Ascending aorta (tissue), 2 donors: ENCODE measurements at regions not wholly inside any gene's neighbourhood (a gene's known extent, or its start where the extent isn't known, plus 50 kb on each side); places are given as distances from the start of the nearest gene placed in this dataset.

Experiments used
- DNase-seq, 2 donors: peaks; one replicate each; pipeline ENCODE4 v3.0.0-alpha.2; 2019; ENCODE audit warnings: low spot score in 2 of 2
- H3K27ac ChIP-seq, 2 donors: fragments of 200-600 bp; sonication (generic); one replicate each; pipeline ENCODE4 v1.5.1; 2016 to 2017; ENCODE audit warnings: mild to moderate bottlenecking in 1 of 2
- H3K27me3 ChIP-seq: fragments of 200-600 bp; sonication (generic); one replicate; pipeline ENCODE4 v1.5.1; 2017
- H3K36me3 ChIP-seq, 2 donors: fragments of 200-600 bp; sonication (generic); one replicate each; pipeline ENCODE4 v1.5.1; 2016
- H3K4me1 ChIP-seq, 2 donors: fragments of 200-600 bp; sonication (generic); one replicate each; pipeline ENCODE4 v1.5.1; 2016 to 2017; ENCODE audit warnings: mild to moderate bottlenecking in 1 of 2
- H3K4me3 ChIP-seq, 2 donors: fragments of 200-600 bp; sonication (generic); one replicate each; pipeline ENCODE4 v1.5.1; 2016 to 2017; ENCODE audit warnings: mild to moderate bottlenecking in 1 of 2
- H3K9me3 ChIP-seq, 2 donors: fragments of 200-600 bp; sonication (generic); one replicate each; pipeline ENCODE4 v1.5.1; 2016
- intact Hi-C: fragments of 100-400 bp; cut with DNase I; formaldehyde crosslinking; loops from one replicate; pipeline ENCODE4 v1.15.1; 2023
- TF ChIP-seq, protein P1 (sequence below), 3 experiments: fragments of 200-600 bp in 2 of 3; fragments of 450-650 bp in 1 of 3; sonication (generic) in 2 of 3; IDR thresholded peaks; one replicate each; pipeline ENCODE4 v1.5.1; 2016 to 2019; ENCODE audit warnings: antibody characterized with exemption in 3 of 3, mild to moderate bottlenecking in 1 of 3, moderate library complexity in 1 of 3

- no peak for DNase-seq
- no peaks in the 10 kb centered on the region for H3K9me3 ChIP-seq
- TF ChIP-seq, protein P1, sequence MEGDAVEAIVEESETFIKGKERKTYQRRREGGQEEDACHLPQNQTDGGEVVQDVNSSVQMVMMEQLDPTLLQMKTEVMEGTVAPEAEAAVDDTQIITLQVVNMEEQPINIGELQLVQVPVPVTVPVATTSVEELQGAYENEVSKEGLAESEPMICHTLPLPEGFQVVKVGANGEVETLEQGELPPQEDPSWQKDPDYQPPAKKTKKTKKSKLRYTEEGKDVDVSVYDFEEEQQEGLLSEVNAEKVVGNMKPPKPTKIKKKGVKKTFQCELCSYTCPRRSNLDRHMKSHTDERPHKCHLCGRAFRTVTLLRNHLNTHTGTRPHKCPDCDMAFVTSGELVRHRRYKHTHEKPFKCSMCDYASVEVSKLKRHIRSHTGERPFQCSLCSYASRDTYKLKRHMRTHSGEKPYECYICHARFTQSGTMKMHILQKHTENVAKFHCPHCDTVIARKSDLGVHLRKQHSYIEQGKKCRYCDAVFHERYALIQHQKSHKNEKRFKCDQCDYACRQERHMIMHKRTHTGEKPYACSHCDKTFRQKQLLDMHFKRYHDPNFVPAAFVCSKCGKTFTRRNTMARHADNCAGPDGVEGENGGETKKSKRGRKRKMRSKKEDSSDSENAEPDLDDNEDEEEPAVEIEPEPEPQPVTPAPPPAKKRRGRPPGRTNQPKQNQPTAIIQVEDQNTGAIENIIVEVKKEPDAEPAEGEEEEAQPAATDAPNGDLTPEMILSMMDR (IDR thresholded peaks at IDR 0.05): no peak
- H3K4me1 ChIP-seq: no peaks in the 10 kb centered on the region
- intact Hi-C loops: no loop called here
- no peaks in the 10 kb centered on the region for H3K27me3 ChIP-seq
- H3K36me3 ChIP-seq: no peaks in the 10 kb centered on the region
- H3K27ac ChIP-seq: no peak overlapping the region
- H3K4me3 ChIP-seq: no peak overlapping the region
Observed at GRCh38 chr14:98018628-98019027, 1221.4 kb downstream of the VRK1 start.

- Histone ChIP-seq H3K4me1 (no peaks in the 10 kb centered on the region), H3K27me3 (no peaks in the 10 kb centered on the region), H3K27ac (no peak overlapping the region), H3K36me3 (no peaks in the 10 kb centered on the region), H3K9me3 (no peaks in the 10 kb centered on the region), H3K4me3 (no peak overlapping the region)
- DNase-seq: no peak
- intact Hi-C loops: no loop called here
- TF ChIP-seq, protein P1 (IDR thresholded peaks at IDR 0.05): no peak
Observed at GRCh38 chr14:98022541-98023520, 1225.6 kb downstream of the VRK1 start.

DNA sequence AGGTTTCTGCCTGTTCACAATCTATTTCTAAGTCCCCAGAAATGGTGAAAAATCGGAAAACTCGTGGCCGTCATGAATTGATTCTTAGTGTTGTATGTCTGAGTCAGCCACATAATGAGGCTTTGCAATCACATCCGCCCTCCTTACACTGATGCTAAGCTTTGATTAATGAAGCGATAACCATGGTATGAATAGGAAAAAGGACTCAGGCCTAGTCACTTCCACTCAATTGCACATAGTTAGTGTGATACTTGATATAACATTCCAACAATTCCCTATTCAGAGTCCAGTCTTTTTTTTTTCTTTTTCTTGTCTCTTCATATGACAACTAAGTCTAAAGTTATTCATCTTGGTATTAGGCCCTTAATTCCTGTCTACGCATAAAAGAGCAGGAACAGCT is 1231.0 kb downstream of the VRK1 start:
- TF ChIP-seq, protein P1 (IDR thresholded peaks at IDR 0.05): no peak
- Histone ChIP-seq H3K27me3 (no peaks in the 10 kb centered on the region), H3K4me3 (no peak overlapping the region), H3K9me3 (peaks cover 0 to 5% of the 10 kb centered on the region in 2 donors), H3K27ac (no peak overlapping the region), H3K36me3 (no peaks in the 10 kb centered on the region), H3K4me1 (no peaks in the 10 kb centered on the region)
- DNase-seq: no peak
- intact Hi-C loops: no loop called here

- DNase-seq: no peak
- TF ChIP-seq, protein P1 (IDR thresholded peaks at IDR 0.05): no peak
- intact Hi-C loops: no loop called here
- Histone ChIP-seq H3K4me3 (no peak overlapping the region), H3K27me3 (no peaks in the 10 kb centered on the region), H3K36me3 (no peaks in the 10 kb centered on the region), H3K27ac (no peak overlapping the region), H3K4me1 (no peaks in the 10 kb centered on the region), H3K9me3 (peaks cover 0 to 5% of the 10 kb centered on the region in 2 donors)
Observed at GRCh38 chr14:98035396-98035795, 1236.6 kb downstream of the BCL11B start.

DNA sequence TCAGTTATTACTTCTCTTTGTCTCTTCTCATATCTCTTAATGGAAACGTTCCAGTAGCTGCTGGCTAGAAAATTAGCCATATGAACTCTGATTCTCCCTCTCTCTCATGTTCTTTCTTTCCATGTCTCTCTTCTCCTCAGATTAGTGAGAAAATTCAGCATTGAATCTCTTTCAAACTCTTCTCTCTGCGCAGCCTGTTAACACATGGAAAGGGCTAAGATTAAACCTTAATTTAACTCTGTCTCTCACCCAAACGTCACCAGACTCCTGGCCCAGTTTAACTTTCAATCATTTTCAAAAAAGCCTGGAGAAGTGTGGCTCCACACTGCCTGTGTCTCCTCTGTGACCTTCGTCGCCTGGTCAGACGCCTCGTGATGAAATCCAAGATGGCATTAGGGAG is 1234.2 kb downstream of the BCL11B start:
- DNase-seq: no peak
- TF ChIP-seq, protein P1 (IDR thresholded peaks at IDR 0.05): no peak
- Histone ChIP-seq H3K9me3 (no peaks in the 10 kb centered on the region), H3K27ac (no peak overlapping the region), H3K27me3 (no peaks in the 10 kb centered on the region), H3K4me3 (no peak overlapping the region), H3K36me3 (no peaks in the 10 kb centered on the region), H3K4me1 (no peaks in the 10 kb centered on the region)
- intact Hi-C loops: no loop called here
